H9 (cell line): ENCODE measurements at regions not wholly inside any gene's neighbourhood (a gene's known extent, or its start where the extent isn't known, plus 50 kb on each side); places are given as distances from the start of the nearest gene placed in this dataset.

Experiments used
- DNase-seq: peaks from one replicate; pipeline ENCODE4 v3.0.0-alpha.2; 2017
- H2AFZ ChIP-seq: one replicate; pipeline ENCODE4 v1.6.1; 2013; ENCODE audit warnings: mild to moderate bottlenecking, low read length, control low read depth, moderate library complexity
- H2AK5ac ChIP-seq: 2 replicates; pipeline ENCODE4 v1.6.1; 2013; ENCODE audit warnings: low read length, control low read depth, mixed read lengths; ENCODE audit not compliant: insufficient read length
- H2BK120ac ChIP-seq: one replicate; pipeline ENCODE4 v1.6.1; 2013; ENCODE audit warnings: low read depth, mild to moderate bottlenecking, low read length, control low read depth, inconsistent platforms; ENCODE audit not compliant: poor library complexity, severe bottlenecking
- H2BK12ac ChIP-seq: 2 replicates; pipeline ENCODE4 v1.6.1; 2013; ENCODE audit warnings: low read length, control low read depth, mixed read lengths, low read depth; ENCODE audit not compliant: insufficient read length
- H2BK15ac ChIP-seq: 2 replicates; pipeline ENCODE4 v1.6.1; 2013; ENCODE audit warnings: low read depth, low read length, control low read depth
- H2BK20ac ChIP-seq: one replicate; pipeline ENCODE4 v1.6.1; 2013; ENCODE audit warnings: low read depth, mild to moderate bottlenecking, low read length, control low read depth, inconsistent platforms; ENCODE audit not compliant: poor library complexity, severe bottlenecking
- H2BK5ac ChIP-seq: 2 replicates; pipeline ENCODE4 v1.6.1; 2013; ENCODE audit warnings: low read length, control low read depth, mixed read lengths; ENCODE audit not compliant: insufficient read length
- H3K14ac ChIP-seq: 2 replicates; pipeline ENCODE4 v1.6.1; 2013; ENCODE audit warnings: low read length, control low read depth; ENCODE audit not compliant: insufficient read depth
- H3K18ac ChIP-seq: 2 replicates; pipeline ENCODE4 v1.6.1; 2013; ENCODE audit warnings: low read depth, mild to moderate bottlenecking, mixed read lengths, low read length, control low read depth; ENCODE audit not compliant: insufficient read length
- H3K23ac ChIP-seq: 2 replicates; pipeline ENCODE4 v1.6.1; 2013; ENCODE audit warnings: low read length, control low read depth, mixed read lengths, low read depth; ENCODE audit not compliant: insufficient read length
- H3K23me2 ChIP-seq: 2 replicates; pipeline ENCODE4 v1.6.1; 2013; ENCODE audit warnings: low read depth, mild to moderate bottlenecking, mixed read lengths, low read length, control low read depth; ENCODE audit not compliant: insufficient read length, poor library complexity, severe bottlenecking
- H3K27ac ChIP-seq: 2 replicates; pipeline ENCODE4 v1.5.1; 2013; ENCODE audit warnings: low read length, control low read depth, mixed read lengths, low read depth; ENCODE audit not compliant: insufficient read length
- H3K27me3 ChIP-seq: 2 replicates; pipeline ENCODE4 v1.6.1; 2013; ENCODE audit warnings: low read length, control low read depth, inconsistent platforms; ENCODE audit not compliant: insufficient read depth
- H3K4ac ChIP-seq: 2 replicates; pipeline ENCODE4 v1.6.1; 2013; ENCODE audit warnings: low read depth, mild to moderate bottlenecking, control low read depth, inconsistent platforms, low read length, moderate library complexity
- H3K4me1 ChIP-seq: 2 replicates; pipeline ENCODE4 v1.6.1; 2013; ENCODE audit warnings: low read length, control low read depth, inconsistent platforms; ENCODE audit not compliant: insufficient read depth
- H3K4me2 ChIP-seq: 2 replicates; pipeline ENCODE4 v1.6.1; 2013; ENCODE audit warnings: low read length, control low read depth, mixed read lengths; ENCODE audit not compliant: insufficient read length, insufficient read depth
- H3K56ac ChIP-seq: 2 replicates; pipeline ENCODE4 v1.6.1; 2013; ENCODE audit warnings: low read depth, mild to moderate bottlenecking, mixed read lengths, low read length, control low read depth; ENCODE audit not compliant: insufficient read length
- H3K79me1 ChIP-seq: 2 replicates; pipeline ENCODE4 v1.6.1; 2013; ENCODE audit warnings: low read depth, mild to moderate bottlenecking, moderate library complexity, low read length, control low read depth, inconsistent platforms; ENCODE audit not compliant: insufficient read depth, poor library complexity, severe bottlenecking
- H3K79me2 ChIP-seq: 2 replicates; pipeline ENCODE4 v1.6.1; 2013; ENCODE audit warnings: low read length, control low read depth, inconsistent platforms; ENCODE audit not compliant: insufficient read depth
- H3K9ac ChIP-seq: 2 replicates; pipeline ENCODE4 v1.6.1; 2013; ENCODE audit warnings: low read length, control low read depth, mixed read lengths; ENCODE audit not compliant: insufficient read length; ENCODE audit errors: extremely low read depth
- H3K9me3 ChIP-seq: one replicate; pipeline ENCODE4 v1.6.1; 2013; ENCODE audit warnings: low read depth, low read length, inconsistent platforms; ENCODE audit not compliant: control insufficient read depth
- H3T11ph ChIP-seq: one replicate; pipeline ENCODE4 v1.6.1; 2013; ENCODE audit warnings: mild to moderate bottlenecking, low read length, control low read depth, inconsistent platforms
- H4K20me1 ChIP-seq: one replicate; pipeline ENCODE4 v1.6.1; 2013; ENCODE audit not compliant: control insufficient read depth, insufficient read length, insufficient read depth
- H4K5ac ChIP-seq: 2 replicates; pipeline ENCODE4 v1.6.1; 2013; ENCODE audit warnings: low read depth, mild to moderate bottlenecking, mixed read lengths, low read length, control low read depth; ENCODE audit not compliant: insufficient read length
- H4K8ac ChIP-seq: replicated peaks from 2 replicates; pipeline ENCODE4 v1.6.1; 2013; ENCODE audit warnings: low read length, control low read depth, mixed read lengths, low read depth; ENCODE audit not compliant: insufficient read length
- H4K91ac ChIP-seq: 2 replicates; pipeline ENCODE4 v1.6.1; 2013; ENCODE audit warnings: low read depth, mild to moderate bottlenecking, moderate library complexity, mixed read lengths, low read length, control low read depth; ENCODE audit not compliant: insufficient read length
- H3K27ac Mint-ChIP-seq, 3 experiments: 2 replicates in 2 of 3; 3 replicates in 1 of 3; pipeline ENCODE4 v1.8.0; 2020 to 2021; ENCODE audit warnings: mixed read lengths in 3 of 3, mild to moderate bottlenecking in 1 of 3, moderate library complexity in 1 of 3
- H3K27me3 Mint-ChIP-seq: 2 replicates; pipeline ENCODE4 v1.8.0; 2021; ENCODE audit warnings: low read depth, mild to moderate bottlenecking, moderate library complexity, mixed read lengths
- H3K36me3 Mint-ChIP-seq, 3 experiments: 2 replicates in 2 of 3; 3 replicates in 1 of 3; pipeline ENCODE4 v1.8.0; 2020 to 2021; ENCODE audit warnings: low read depth in 3 of 3, mixed read lengths in 3 of 3; ENCODE audit not compliant: insufficient read depth in 1 of 3
- H3K4me1 Mint-ChIP-seq, 2 experiments: 2 replicates each; pipeline ENCODE4 v1.8.0; 2020; ENCODE audit warnings: mixed read lengths in 2 of 2
- H3K4me3 Mint-ChIP-seq, 2 experiments: 2 replicates in 1 of 2; 3 replicates in 1 of 2; pipeline ENCODE4 v1.8.0; 2020 to 2021; ENCODE audit warnings: mild to moderate bottlenecking in 2 of 2, mixed read lengths in 2 of 2, moderate library complexity in 1 of 2
- H3K9me3 Mint-ChIP-seq, 2 experiments: 2 replicates in 1 of 2; 3 replicates in 1 of 2; pipeline ENCODE4 v1.8.0; 2020; ENCODE audit warnings: mild to moderate bottlenecking in 2 of 2, mixed read lengths in 2 of 2, moderate library complexity in 1 of 2
- CTCF ChIP-seq: fragments of 200-600 bp; sonication (generic); conservative IDR thresholded peaks from 3 replicates; pipeline ENCODE4 v1.8.0; 2021; ENCODE audit warnings: antibody characterized with exemption, mild to moderate bottlenecking
- WGBS: extraction: QIAGEN DNeasy Blood & Tissue Kit; methylation state at CpG from one replicate; pipeline ENCODE4 v1.1.7; 2013; ENCODE audit warnings: missing lambda C conversion rate, low lambda C conversion rate, mixed read lengths; ENCODE audit not compliant: insufficient read length; ENCODE audit errors: extremely low coverage; 5-methylcytosine and 5-hydroxymethylcytosine counted together

DNA sequence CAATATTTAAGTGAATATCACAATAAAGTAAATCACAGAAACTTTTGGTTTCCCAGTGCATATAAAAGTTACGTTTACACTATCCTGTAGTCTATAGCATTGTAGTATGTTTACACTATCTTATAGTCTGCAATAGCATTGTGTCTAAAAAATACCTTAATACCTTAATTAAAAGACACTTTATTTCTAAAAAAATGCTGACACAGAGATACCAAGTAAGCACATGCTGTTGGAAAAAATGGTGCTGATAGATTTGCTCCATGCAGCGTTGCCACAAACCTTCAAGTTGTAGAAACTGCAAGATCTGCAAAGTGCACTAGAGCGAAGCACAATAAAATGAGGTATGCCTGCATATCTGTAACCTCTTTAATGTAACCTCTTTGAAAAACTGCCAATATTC is 847.3 kb downstream of the GLUD2 start:
- H3K14ac ChIP-seq = no peak overlapping the region

More for the DNA sequence above, 847.3 kb downstream of the GLUD2 start:
- Histone ChIP-seq H4K8ac (no peak overlapping the region), H3K56ac (no peak overlapping the region), H2BK15ac (no peak overlapping the region), H3K18ac (no peak overlapping the region), H2BK20ac (no peak overlapping the region), H3K79me2 (no peaks in the 10 kb centered on the region), H3T11ph (no peak overlapping the region), H3K4ac (no peak overlapping the region), H3K4me1 (no peaks in the 10 kb centered on the region), H3K23ac (no peak overlapping the region), H3K9me3 (no peaks in the 10 kb centered on the region), H2BK120ac (no peak overlapping the region), H3K9ac (no peak overlapping the region), H2BK12ac (no peak overlapping the region), H4K5ac (no peak overlapping the region), H3K27me3 (no peaks in the 10 kb centered on the region), H4K91ac (no peak overlapping the region), H2BK5ac (no peak overlapping the region), H3K4me2 (no peak overlapping the region), H2AK5ac (no peak overlapping the region), H4K20me1 (no peaks in the 10 kb centered on the region), H3K79me1 (no peaks in the 10 kb centered on the region), H3K23me2 (no peaks in the 10 kb centered on the region), H2AFZ (no peak overlapping the region), H3K27ac (no peak overlapping the region)
- no CpG with 5 or more reads among the region's 3 CpGs for WGBS
- Mint-ChIP-seq H3K27ac (no peak overlapping the region), H3K9me3 (peaks cover 6 to 49% of the 10 kb centered on the region in 2 experiments), H3K27me3 (no peaks in the 10 kb centered on the region), H3K36me3 (peaks cover 0 to 5% (median 4%) of the 10 kb centered on the region in 3 experiments; a peak in 2 of 7 replicates), H3K4me3 (no peak overlapping the region), H3K4me1 (no peaks in the 10 kb centered on the region)
- no peak for TF ChIP-seq CTCF
- DNase-seq = no peak
